HG03139 (cell line): ENCODE measurements at regions not wholly inside any gene's neighbourhood (a gene's known extent, or its start where the extent isn't known, plus 50 kb on each side); places are given as distances from the start of the nearest gene placed in this dataset.
"Not testable (repeated sequence)": the region's sequence is repeated elsewhere in the genome, so short reads cannot be mapped to it uniquely, and the experiment has no call there.

ENCODE experiments used
- ATAC-seq: cut with Tn5 transposase; IDR thresholded peaks from one replicate; pipeline ENCODE4 v1.9.1; 2021; ENCODE audit not compliant: unreplicated experiment

GRCh38 chr2:23029951-23030350 is 355.0 kb upstream of the KLHL29 start:
- ATAC-seq = no peak

DNA sequence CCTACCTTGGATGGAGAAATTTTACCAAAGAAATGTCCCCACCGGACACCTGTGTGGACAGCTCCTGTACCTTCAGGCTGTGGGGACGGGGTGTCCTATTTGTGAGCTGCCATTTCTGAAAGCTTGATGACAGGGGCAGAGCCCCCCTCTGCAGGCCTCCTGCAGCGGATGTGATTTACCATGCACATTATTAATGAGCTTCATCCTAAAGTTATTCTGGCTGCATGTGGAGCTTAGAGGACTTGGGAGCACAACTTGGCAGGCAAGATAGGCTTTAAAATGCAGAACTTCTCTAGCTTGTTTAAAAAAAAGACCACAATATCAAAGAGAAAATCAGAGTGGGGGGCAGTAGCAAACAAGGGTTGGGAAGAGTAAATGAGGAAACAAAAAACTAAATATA is 350.0 kb upstream of the KLHL29 start:
- ATAC-seq = no peak

DNA sequence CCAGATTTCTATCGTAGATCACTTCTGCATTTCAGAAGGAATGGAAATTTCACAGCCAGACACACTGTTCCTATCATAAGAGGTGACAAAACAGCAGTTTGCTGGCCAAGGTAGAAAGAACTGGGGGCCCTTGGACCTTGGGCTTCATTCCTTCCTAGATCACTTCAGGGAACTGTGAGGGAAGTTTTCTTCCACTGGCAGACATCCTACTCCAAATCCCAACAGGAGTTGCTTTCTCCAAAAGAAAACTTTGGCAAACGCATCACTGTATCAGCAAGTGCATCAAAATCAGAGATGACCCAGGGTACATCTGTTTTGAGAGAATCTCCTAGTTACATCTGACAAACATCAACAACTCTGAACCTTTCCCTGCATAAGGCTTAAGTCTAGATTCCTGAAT is 348.4 kb upstream of the KLHL29 start:
- no peak for ATAC-seq

GRCh38 chr2:23037596-23037995 is 347.4 kb upstream of the KLHL29 start:
- no peak for ATAC-seq

DNA sequence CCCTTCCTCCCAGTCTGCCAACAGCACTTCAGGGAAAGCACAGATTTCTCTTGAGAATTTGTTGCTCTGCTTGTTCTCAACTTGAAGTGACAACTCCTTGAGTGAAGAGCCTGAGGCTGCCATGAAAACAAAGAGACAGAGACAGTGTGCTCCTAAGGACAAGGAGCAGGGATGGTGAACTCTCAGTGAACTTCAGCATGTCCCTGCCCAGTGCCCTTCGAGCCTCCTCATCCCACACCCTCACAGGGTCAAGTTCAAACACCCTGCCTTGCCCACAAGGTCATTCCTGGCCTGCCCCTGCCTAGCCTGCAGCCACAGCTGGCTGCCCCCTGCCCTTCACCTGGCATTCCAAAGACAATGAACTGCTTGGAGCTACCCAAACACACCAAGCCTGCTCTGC is 343.5 kb upstream of the KLHL29 start:
- no peak for ATAC-seq

DNA sequence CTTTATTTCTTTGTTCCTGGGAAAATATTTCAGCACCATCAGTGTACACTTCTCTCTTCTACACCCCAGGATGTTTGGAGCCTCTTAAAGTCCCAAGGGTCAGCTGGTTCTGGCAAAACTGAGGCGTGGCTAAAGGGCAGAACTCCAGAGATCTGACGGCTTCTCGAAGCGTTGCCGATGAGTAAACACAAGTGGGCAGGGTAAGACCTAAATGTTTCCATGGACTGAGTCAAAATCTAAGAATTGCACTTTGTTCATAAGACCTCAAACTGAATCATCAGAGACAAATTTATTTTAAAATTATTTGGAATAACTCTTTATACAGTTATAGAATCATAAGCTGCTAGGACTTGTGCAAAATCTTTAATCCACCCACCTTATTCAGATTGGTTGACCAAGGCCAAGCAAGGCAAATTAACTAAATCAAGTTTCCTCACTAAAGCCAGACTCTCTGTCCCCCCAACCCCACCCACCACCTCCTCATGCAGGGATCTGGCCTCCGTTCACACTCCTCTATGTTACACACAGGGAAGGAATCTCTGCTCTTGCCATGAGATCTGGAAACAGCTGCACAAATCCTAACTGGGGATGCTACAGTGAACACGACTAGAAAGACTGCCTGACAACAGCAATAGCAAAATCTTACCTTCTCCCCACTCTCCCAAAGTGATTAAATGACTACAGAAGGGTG is 342.6 kb upstream of the KLHL29 start:
- ATAC-seq = no peak

DNA sequence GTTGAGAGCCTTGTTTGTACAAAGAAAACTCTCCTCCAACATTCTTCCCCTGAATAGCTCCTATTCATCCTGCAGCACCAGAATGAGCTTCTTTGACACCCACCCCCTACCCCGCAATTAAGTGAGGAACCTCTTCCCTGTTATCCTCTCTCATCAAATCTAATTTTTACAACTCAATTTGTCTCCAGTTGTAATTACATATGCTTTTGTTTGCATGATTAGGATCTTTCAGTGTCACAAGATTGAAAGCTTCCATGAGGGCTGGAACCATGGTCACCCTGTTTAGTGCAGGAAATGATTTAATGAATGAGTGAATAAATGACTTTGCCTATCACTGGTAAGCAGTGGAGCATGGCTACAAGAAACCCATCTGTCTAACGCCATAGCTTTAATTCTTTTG is 334.6 kb upstream of the KLHL29 start:
- no peak for ATAC-seq

DNA sequence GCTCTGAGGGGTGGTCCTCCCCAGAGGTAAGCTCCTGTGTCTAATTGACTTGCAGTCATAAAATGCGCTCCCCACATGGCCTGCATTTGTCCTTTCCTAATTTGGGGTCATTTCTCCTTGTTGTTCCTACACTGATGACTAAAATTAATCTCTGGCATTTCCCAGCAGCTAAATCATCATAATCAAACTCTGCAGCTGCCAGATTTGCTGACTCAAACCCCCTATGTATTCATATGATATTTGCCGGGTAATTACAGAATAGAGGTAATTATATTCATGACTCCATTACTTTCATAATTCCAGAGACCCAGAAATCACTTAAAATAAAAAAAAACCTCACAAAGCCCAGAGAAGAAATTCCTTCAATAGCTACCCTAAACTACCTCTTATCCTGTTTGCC is 331.4 kb upstream of the KLHL29 start:
- no peak for ATAC-seq

GRCh38 chr2:23055251-23055650 is 329.7 kb upstream of the KLHL29 start:
- no peak for ATAC-seq

DNA sequence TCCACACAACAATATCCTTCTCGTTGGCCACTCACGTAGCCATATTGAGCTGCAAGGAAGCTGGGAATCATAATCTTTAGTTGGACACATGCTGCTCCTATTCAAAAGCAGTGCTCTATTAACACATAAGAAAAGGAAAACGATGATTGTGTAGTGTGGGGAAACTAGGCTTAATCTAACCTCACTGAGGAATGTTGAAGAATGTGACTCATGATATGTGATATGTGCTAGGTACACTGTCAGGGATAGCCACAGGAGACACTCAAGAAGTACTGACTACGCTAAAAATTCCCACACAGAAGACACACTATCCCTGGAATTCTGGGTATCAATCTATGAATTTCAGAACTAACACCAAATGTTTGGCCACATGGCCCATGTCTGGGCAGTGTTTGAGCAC is 328.1 kb upstream of the KLHL29 start:
- not testable (repeated sequence) for ATAC-seq

DNA sequence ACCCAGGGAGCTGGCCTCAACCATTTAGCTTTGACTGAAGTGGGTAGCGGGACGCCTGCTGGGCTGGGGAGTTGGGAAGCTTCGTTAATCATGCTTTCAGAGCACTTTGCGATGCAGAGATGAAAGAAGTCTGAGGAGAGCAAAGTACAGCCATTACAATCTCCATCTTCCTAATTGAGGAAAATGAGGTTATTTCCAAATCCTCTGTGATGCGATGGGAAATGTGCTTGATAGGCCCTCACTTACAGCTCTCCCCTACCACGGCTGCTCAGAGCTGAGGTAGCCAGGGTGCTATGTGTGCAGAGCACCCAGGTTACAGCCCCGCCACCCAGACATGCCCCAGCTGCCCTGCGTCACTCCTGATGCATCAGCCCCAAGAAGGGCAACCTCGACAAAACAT is 326.5 kb upstream of the KLHL29 start:
- no peak for ATAC-seq

DNA sequence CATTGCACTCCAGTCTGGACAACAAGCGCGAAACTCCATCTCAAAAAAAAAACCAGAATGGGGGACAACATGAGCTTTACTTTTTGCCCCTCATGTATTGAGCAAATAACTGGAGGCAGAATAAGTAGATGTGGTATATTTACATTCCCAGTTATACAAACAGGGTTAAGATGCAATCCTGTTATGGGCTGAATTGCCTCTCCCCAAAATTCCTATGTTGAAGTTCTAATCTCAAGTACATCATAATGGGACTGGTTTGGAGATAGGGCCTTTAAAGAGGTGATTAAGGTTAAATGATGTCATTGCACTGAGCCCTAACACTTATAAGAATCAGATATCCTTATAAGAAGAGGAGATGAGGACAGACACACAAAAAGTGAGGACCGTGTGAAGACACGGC is 319.8 kb upstream of the KLHL29 start:
- no peak for ATAC-seq

DNA sequence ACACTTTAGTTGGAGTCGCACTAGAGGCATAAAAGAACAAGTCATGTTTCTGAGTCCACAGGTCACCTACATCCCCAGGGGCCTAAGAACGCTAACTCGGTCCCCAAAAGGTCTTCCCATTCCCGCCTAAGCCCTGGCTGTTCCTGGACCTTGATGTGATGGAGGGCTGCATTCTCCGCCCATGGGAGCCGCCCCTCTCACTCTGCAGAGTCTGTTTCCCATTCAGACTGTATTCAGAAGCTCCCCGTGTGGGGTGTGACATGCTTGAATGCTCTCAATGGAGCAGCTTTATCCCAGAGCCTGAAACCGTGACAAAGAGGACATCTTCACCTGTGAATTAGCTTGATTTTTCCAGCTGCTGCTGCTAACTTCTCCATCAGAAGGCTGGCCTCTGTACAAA is 319.0 kb upstream of the KLHL29 start:
- no peak for ATAC-seq

GRCh38 chr2:23066686-23067085 is 318.3 kb upstream of the KLHL29 start:
- ATAC-seq = no peak

- no peak for ATAC-seq
Measured at GRCh38 chr2:23069156-23069555, 315.8 kb upstream of the KLHL29 start.

DNA sequence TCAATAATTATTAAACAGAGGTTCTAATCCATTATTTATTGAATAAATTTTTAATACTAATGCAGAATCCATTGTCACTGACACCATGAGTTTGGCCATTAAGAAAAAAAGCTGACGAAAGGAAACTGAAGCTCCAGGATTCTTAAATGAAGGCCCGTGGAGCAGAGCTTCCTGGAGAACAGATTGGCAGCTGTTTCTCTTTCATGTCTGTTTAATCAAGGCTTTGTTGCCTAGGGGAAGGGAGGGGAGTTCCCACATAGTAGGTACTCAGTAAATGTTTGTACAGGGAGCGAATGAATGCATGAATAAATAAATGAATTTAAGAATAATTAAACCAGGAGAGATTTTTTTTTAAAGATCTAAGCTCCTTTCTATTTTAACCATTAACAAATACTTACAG is 315.1 kb upstream of the KLHL29 start:
- no peak for ATAC-seq

DNA sequence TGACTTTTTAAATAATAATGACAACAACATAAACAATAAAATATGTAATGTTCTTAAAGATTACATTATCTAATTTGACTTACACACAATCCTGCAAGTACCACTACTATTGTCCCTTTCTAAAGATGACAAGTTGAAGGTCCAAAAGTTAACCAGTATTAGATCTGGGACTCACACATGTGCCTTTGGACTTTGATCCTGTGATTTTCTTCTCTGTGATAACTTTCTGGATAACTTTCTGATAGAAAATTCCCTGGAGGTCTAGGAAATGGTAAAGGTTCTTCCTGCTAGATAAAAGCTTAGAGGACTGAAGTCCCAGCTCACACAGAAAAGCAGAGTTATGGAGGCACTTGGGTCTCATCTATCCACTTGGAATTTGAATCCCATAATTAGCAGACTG is 311.9 kb upstream of the KLHL29 start:
- ATAC-seq = no peak

DNA sequence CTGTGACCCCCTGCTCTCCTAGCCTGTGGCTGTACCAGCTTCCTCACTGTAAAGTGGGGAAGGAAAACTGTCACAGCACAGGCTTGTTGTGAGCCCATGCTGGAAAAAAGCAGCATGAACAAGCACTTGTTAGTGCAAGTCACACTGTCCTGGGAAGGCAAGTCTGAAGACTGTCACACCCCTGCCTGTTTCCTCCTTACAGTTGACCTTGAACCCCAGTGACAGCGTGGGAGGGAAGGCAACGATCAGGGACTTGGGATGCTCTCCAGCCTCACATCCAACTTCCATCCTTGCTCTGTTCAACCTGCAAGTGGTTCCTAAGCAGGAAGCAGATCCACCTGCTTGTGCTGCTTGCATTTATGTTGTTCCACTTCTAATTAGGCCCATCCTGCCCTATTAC is 311.3 kb upstream of the KLHL29 start:
- no peak for ATAC-seq

DNA sequence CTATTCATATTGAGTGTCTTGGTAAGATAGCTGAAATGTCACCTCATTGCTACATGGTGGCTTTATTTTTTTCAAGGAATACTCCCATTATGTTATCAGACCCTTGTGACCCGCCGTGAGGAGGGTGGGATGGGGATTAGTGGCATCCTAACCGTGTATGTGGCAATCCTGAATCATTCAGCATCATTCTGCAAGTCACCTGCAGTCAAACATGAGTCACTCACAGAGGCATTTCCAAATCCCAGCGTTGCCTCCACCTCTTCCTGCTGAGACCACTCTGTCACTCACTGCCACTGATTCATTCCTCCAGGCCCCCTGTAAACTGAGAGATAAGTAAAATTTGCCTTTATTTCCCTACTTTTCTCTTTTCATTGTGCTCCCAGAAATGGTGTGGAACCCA is 307.4 kb upstream of the KLHL29 start:
- no peak for ATAC-seq

DNA sequence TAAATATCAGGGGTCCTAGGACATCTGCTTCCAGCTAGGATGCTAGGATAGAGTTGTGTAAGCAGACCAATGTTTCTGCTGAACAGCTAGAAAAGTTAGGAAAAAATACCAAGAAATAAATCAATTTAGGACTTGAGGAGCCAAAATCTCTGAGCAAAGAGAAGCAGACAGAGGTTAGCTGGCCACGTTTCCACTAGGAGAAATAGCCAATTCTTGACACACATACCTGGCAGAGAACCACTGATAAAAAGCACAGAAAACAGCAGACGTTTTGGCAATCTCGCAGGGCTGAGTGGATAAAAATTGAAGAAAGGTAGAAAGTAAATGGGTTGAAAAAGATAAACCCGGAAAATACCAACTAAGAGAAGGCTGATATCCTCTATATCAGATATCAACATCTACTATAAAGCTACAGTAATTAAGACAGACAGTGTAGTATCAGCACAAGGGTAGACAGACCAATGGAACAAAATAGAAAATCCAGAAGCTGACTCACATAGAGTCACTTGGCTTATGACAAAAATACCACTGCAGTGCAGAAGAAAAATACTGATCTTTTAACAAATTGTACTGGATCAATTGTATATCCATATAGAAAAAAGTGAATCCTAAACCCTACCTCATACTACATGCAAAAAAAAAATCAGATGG is 306.1 kb upstream of the KLHL29 start:
- no peak for ATAC-seq

DNA sequence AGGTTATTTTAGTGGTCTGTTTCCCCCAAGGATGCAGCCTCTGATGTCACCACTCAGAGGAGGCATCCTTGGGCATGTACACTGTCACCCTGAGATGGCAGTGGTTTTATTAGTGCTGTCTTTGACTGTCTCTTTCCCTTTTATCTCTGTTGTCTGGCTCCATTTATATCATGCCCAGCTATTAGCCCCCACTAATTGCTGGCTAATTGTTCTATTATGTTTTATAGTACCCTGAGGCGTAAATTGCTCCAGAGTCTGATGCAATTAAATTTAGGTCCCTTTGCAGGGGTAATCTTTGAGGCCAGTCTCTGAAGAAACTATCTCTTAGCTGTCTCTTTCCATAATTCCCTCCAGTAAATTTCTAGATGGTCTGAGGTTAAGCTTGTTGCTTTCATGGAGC is 301.0 kb upstream of the KLHL29 start:
- no peak for ATAC-seq

GRCh38 chr2:23091019-23091418 is 294.0 kb upstream of the KLHL29 start:
- ATAC-seq = no peak

- ATAC-seq = no peak
Measured at GRCh38 chr2:23091900-23092299, 293.1 kb upstream of the KLHL29 start.
